DOHH2 (cell line): ENCODE measurements at regions not wholly inside any gene's neighbourhood (a gene's known extent, or its start where the extent isn't known, plus 50 kb on each side); places are given as distances from the start of the nearest gene placed in this dataset.

ENCODE experiments used
- EZH2phosphoT487 ChIP-seq: fragments of 200-600 bp; sonication (generic); IDR thresholded peaks from 2 replicates; pipeline ENCODE4 v1.6.1; 2017; ENCODE audit warnings: borderline replicate concordance, mild to moderate bottlenecking, antibody characterized with exemption, low read length, moderate library complexity, mixed read lengths
- TF ChIP-seq, protein P1 (sequence below): fragments of 200-600 bp; sonication (generic); IDR thresholded peaks from one replicate; pipeline ENCODE4 v1.5.1; 2014; ENCODE audit warnings: antibody characterized with exemption, mild to moderate bottlenecking, low read depth, low read length; ENCODE audit not compliant: poor library complexity, severe bottlenecking

- TF ChIP-seq, protein P1, sequence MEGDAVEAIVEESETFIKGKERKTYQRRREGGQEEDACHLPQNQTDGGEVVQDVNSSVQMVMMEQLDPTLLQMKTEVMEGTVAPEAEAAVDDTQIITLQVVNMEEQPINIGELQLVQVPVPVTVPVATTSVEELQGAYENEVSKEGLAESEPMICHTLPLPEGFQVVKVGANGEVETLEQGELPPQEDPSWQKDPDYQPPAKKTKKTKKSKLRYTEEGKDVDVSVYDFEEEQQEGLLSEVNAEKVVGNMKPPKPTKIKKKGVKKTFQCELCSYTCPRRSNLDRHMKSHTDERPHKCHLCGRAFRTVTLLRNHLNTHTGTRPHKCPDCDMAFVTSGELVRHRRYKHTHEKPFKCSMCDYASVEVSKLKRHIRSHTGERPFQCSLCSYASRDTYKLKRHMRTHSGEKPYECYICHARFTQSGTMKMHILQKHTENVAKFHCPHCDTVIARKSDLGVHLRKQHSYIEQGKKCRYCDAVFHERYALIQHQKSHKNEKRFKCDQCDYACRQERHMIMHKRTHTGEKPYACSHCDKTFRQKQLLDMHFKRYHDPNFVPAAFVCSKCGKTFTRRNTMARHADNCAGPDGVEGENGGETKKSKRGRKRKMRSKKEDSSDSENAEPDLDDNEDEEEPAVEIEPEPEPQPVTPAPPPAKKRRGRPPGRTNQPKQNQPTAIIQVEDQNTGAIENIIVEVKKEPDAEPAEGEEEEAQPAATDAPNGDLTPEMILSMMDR: no peak
- TF ChIP-seq EZH2phosphoT487: no peak
Observed at GRCh38 chr2:194946826-194947225, 710.2 kb upstream of the SLC39A10 start.
